ENCODE measurements at regions not wholly inside any gene's neighbourhood (a gene's known extent, or its start where the extent isn't known, plus 50 kb on each side); places are given as distances from the start of the nearest gene placed in this dataset.

- no peak for TF ChIP-seq CTCF (IDR thresholded peaks at IDR 0.05 in 4 of 5, conservative IDR thresholded peaks at IDR 0.05 in 1 of 5)
- TF ChIP-seq POLR2A (IDR thresholded peaks at IDR 0.05) = no peak
Measured at GRCh38 chr12:131221061-131221956, 267.6 kb downstream of the ADGRD1 start.

All from gastrocnemius medialis (tissue), 4 donors.